Ishikawa (cell line): ENCODE measurements at regions not wholly inside any gene's neighbourhood (a gene's known extent, or its start where the extent isn't known, plus 50 kb on each side); places are given as distances from the start of the nearest gene placed in this dataset.

ENCODE experiments used
- CEBPB ChIP-seq: IDR thresholded peaks from 2 replicates; pipeline ENCODE4 v1.6.1; 2012
- CREB1 ChIP-seq: IDR thresholded peaks from 2 replicates; pipeline ENCODE4 v1.6.1; 2012; ENCODE audit warnings: low read depth
- EGR1 ChIP-seq: IDR thresholded peaks from 2 replicates; pipeline ENCODE4 v1.6.1; 2012
- EP300 ChIP-seq: IDR thresholded peaks from 2 replicates; pipeline ENCODE4 v1.6.1; 2012; ENCODE audit warnings: borderline replicate concordance
- FOXM1 ChIP-seq: IDR thresholded peaks from 2 replicates; pipeline ENCODE4 v1.6.1; 2012; ENCODE audit warnings: low read depth, borderline replicate concordance
- MAX ChIP-seq: IDR thresholded peaks from 2 replicates; pipeline ENCODE4 v1.6.1; 2012
- NFIC ChIP-seq: IDR thresholded peaks from 2 replicates; pipeline ENCODE4 v1.6.1; 2012
- RAD21 ChIP-seq: IDR thresholded peaks from 2 replicates; pipeline ENCODE4 v1.6.1; 2012; ENCODE audit warnings: low read depth
- REST ChIP-seq: IDR thresholded peaks from 2 replicates; pipeline ENCODE4 v1.6.1; 2012; ENCODE audit warnings: low read depth, mild to moderate bottlenecking
- TAF1 ChIP-seq: IDR thresholded peaks from 2 replicates; pipeline ENCODE4 v1.6.1; 2012; ENCODE audit warnings: low read depth, mild to moderate bottlenecking
- TCF12 ChIP-seq: IDR thresholded peaks from 2 replicates; pipeline ENCODE4 v1.6.1; 2012; ENCODE audit warnings: low read depth
- TEAD4 ChIP-seq: IDR thresholded peaks from 2 replicates; pipeline ENCODE4 v1.6.1; 2012
- USF1 ChIP-seq: IDR thresholded peaks from 2 replicates; pipeline ENCODE4 v1.6.1; 2012
- YY1 ChIP-seq: IDR thresholded peaks from 2 replicates; pipeline ENCODE4 v1.6.1; 2012; ENCODE audit warnings: low read depth
- ZBTB7A ChIP-seq: IDR thresholded peaks from 2 replicates; pipeline ENCODE4 v1.6.1; 2012; ENCODE audit warnings: low read depth

GRCh38 chr20:20875716-20876115, 163.3 kb upstream of the RALGAPA2 start:
- TF ChIP-seq NFIC (no peak), TCF12 (no peak), YY1 (no peak), REST (no peak), EP300 (no peak), ZBTB7A (no peak), TEAD4 (no peak), MAX (no peak), TAF1 (no peak), EGR1 (no peak), RAD21 (no peak), CEBPB (no peak), FOXM1 (no peak), CREB1 (no peak), USF1 (no peak)

GRCh38 chr20:20872428-20872827, 160.0 kb upstream of the RALGAPA2 start:
- TF ChIP-seq TAF1 (no peak), TCF12 (no peak)

GRCh38 chr20:20869161-20869775, 156.8 kb upstream of the RALGAPA2 start:
- TF ChIP-seq NFIC = no peak
- no peak for TF ChIP-seq YY1
- no peak for TF ChIP-seq USF1
- no peak for TF ChIP-seq REST
- TF ChIP-seq MAX = no peak
- no peak for TF ChIP-seq FOXM1
- no peak for TF ChIP-seq RAD21
- no peak for TF ChIP-seq TEAD4
- TF ChIP-seq EP300 = no peak

- TF ChIP-seq RAD21 = peak; percentile 50
- TF ChIP-seq USF1 = no peak
These were observed 152.1 kb upstream of the RALGAPA2 start for GRCh38 chr20:20864351-20865096.

GRCh38 chr20:20860078-20860806, 147.8 kb upstream of the RALGAPA2 start:
- no peak for TF ChIP-seq EP300
- peak; percentile 79 for TF ChIP-seq RAD21

- no peak for TF ChIP-seq ZBTB7A
- TF ChIP-seq EP300 = no peak
- TF ChIP-seq CREB1 = no peak
- TF ChIP-seq YY1 = no peak
- no peak for TF ChIP-seq MAX
- no peak for TF ChIP-seq CEBPB
- no peak for TF ChIP-seq FOXM1
- no peak for TF ChIP-seq TCF12
- no peak for TF ChIP-seq NFIC
- no peak for TF ChIP-seq USF1
- TF ChIP-seq TAF1 = no peak
- no peak for TF ChIP-seq EGR1
- TF ChIP-seq TEAD4 = no peak
- TF ChIP-seq RAD21 = no peak
- no peak for TF ChIP-seq REST
These were observed 147.1 kb upstream of the RALGAPA2 start for GRCh38 chr20:20859510-20859909.
